A549 (cell line): ENCODE measurements at regions not wholly inside any gene's neighbourhood (a gene's known extent, or its start where the extent isn't known, plus 50 kb on each side); places are given as distances from the start of the nearest gene placed in this dataset.
A peak's percentile ranks its signal among the peaks of the same experiment; 100 is the strongest.

Source experiments
- ATAC-seq, 2 experiments: fragments of 200-7000 bp in 1 of 2; fragments of >200 bp in 1 of 2; cut with Nextera tagmentation in 1 of 2; cut with Tn5 transposase in 1 of 2; 3 replicates each; pipeline versions ENCODE4 v1.8.0 to v1.9.1; 2018 to 2020; ENCODE audit warnings: mild to moderate bottlenecking in 1 of 2, moderate library complexity in 1 of 2
- CTCF ChIA-PET: fragments of 300-600 bp; sonication (Branson Sonifier 250); formaldehyde crosslinking; extraction: SDS; loops from one replicate; lab custom pipeline; 2021; ENCODE audit warnings: antibody characterized with exemption, inconsistent platforms; lab: Yijun Ruan, JAX
- POLR2A ChIA-PET: fragments of 350-600 bp; formaldehyde crosslinking; extraction: SDS; loops from one replicate; lab custom pipeline; 2021; ENCODE audit warnings: antibody characterized with exemption, inconsistent platforms; lab: Yijun Ruan, JAX
- DNase-seq, 2 experiments: peaks; one replicate each; pipeline versions ENCODE4 v3.0.0 to v3.0.0-alpha.2; 2011 to 2016; ENCODE audit warnings: low read depth in 1 of 2, low spot score in 1 of 2
- FAIRE-seq: peaks from 2 replicates; lab custom pipeline; 2011; peaks lifted over from hg19 to GRCh38; lab: Jason Lieb, UNC
- H3K27ac ChIP-seq, 2 experiments: fragments of >200 bp; sonication (Bioruptor Twin); formaldehyde crosslinking; 3 replicates each; pipeline ENCODE4 v1.5.1; 2016 to 2017
- H3K4me1 ChIP-seq: fragments of >200 bp; sonication (Bioruptor Twin); formaldehyde crosslinking; 3 replicates; pipeline ENCODE4 v1.6.1; 2016
- H3K4me2 ChIP-seq: fragments of >200 bp; sonication (Bioruptor Twin); formaldehyde crosslinking; 3 replicates; pipeline ENCODE4 v1.6.1; 2016
- H3K4me3 ChIP-seq: fragments of >200 bp; sonication (Bioruptor Twin); formaldehyde crosslinking; 3 replicates; pipeline ENCODE4 v1.5.1; 2016
- H3K9me3 ChIP-seq: fragments of >200 bp; sonication (Bioruptor Twin); formaldehyde crosslinking; 3 replicates; pipeline ENCODE4 v1.6.1; 2016
- ATOH8 ChIP-seq: fragments of 250-450 bp; sonication (Bioruptor Pico); IDR thresholded peaks from 2 replicates; pipeline ENCODE4 v1.5.0; 2020; ENCODE audit warnings: low read depth, mild to moderate bottlenecking, moderate library complexity
- BHLHE40 ChIP-seq: IDR thresholded peaks from 2 replicates; pipeline ENCODE4 v1.6.1; 2012; ENCODE audit warnings: low read depth, low read length, inconsistent platforms
- CHD2 ChIP-seq: fragments of 150-350 bp; IDR thresholded peaks from 2 replicates; pipeline ENCODE4 v1.6.1; 2014; ENCODE audit warnings: low read length; ENCODE audit not compliant: partially characterized antibody
- CHD4 ChIP-seq: fragments of 200-600 bp; sonication (generic); IDR thresholded peaks from 2 replicates; pipeline ENCODE4 v1.6.1; 2016; ENCODE audit warnings: antibody characterized with exemption, mild to moderate bottlenecking, borderline replicate concordance
- EP300 ChIP-seq, 2 experiments: fragments of >200 bp; sonication (Bioruptor Twin); formaldehyde crosslinking; IDR thresholded peaks; 2 replicates in 1 of 2; 3 replicates in 1 of 2; pipeline ENCODE4 v1.6.1; 2016 to 2017
- FOSB ChIP-seq: fragments of 250-450 bp; sonication (Bioruptor Pico); IDR thresholded peaks from 2 replicates; pipeline ENCODE4 v1.5.0; 2020; ENCODE audit warnings: mild to moderate bottlenecking, moderate library complexity
- FOXS1 ChIP-seq: fragments of 250-450 bp; sonication (Bioruptor Pico); IDR thresholded peaks from 2 replicates; pipeline ENCODE4 v1.5.0; 2020; ENCODE audit warnings: mild to moderate bottlenecking, moderate library complexity
- HOXB13 ChIP-seq: fragments of 250-450 bp; sonication (Bioruptor Pico); IDR thresholded peaks from 2 replicates; pipeline ENCODE4 v1.5.0; 2020; ENCODE audit warnings: low read depth, mild to moderate bottlenecking, moderate library complexity
- KDM1A ChIP-seq: fragments of 200-600 bp; sonication (generic); IDR thresholded peaks from 2 replicates; pipeline ENCODE4 v1.6.1; 2016; ENCODE audit warnings: low read depth, mild to moderate bottlenecking
- MAX ChIP-seq: IDR thresholded peaks from 2 replicates; pipeline ENCODE4 v1.6.1; 2012
- NFE2L2 ChIP-seq: fragments of 150-350 bp; conservative IDR thresholded peaks from 2 replicates; pipeline ENCODE4 v1.6.1; 2014; ENCODE audit warnings: low read length
- NR3C1 ChIP-seq: fragments of >200 bp; sonication (Bioruptor Twin); formaldehyde crosslinking; IDR thresholded peaks from 3 replicates; pipeline ENCODE4 v1.6.1; 2017
- PHF8 ChIP-seq: fragments of 200-600 bp; sonication (generic); IDR thresholded peaks from 2 replicates; pipeline ENCODE4 v1.6.1; 2016; ENCODE audit warnings: low read depth, mild to moderate bottlenecking, antibody characterized with exemption, moderate library complexity, borderline replicate concordance
- POLR2A ChIP-seq: IDR thresholded peaks from 2 replicates; pipeline ENCODE4 v1.6.1; 2012; ENCODE audit warnings: mild to moderate bottlenecking, low read length
- REST ChIP-seq: fragments of 200-600 bp; sonication (generic); IDR thresholded peaks from 2 replicates; pipeline ENCODE4 v1.6.1; 2016; ENCODE audit warnings: antibody characterized with exemption, mild to moderate bottlenecking, moderate library complexity
- TFCP2L1 ChIP-seq: fragments of 250-450 bp; sonication (Bioruptor Pico); IDR thresholded peaks from 2 replicates; pipeline ENCODE4 v1.5.0; 2021; ENCODE audit warnings: mild to moderate bottlenecking
- TP53 ChIP-seq: fragments of 250-450 bp; sonication (Bioruptor Pico); IDR thresholded peaks from 2 replicates; pipeline ENCODE4 v1.5.0; 2021; ENCODE audit warnings: mild to moderate bottlenecking, moderate library complexity
- WGBS: methylation state at CpG from one replicate; pipeline ENCODE4 v1.1.6; 2017; ENCODE audit errors: missing lambda C conversion rate; 5-methylcytosine and 5-hydroxymethylcytosine counted together
- TF ChIP-seq, protein P1 (sequence below): IDR thresholded peaks from 2 replicates; pipeline ENCODE4 v1.6.1; 2012
- TF ChIP-seq, protein P2 (sequence below): fragments of 450-650 bp; IDR thresholded peaks from 2 replicates; pipeline ENCODE4 v1.6.1; 2014; ENCODE audit warnings: antibody characterized with exemption
- TF ChIP-seq, protein P3 (sequence below): fragments of >200 bp; sonication (Bioruptor Twin); formaldehyde crosslinking; IDR thresholded peaks from 3 replicates; pipeline ENCODE4 v1.6.1; 2016
- TF ChIP-seq, protein P4 (sequence below): fragments of 150-350 bp; IDR thresholded peaks from 2 replicates; pipeline ENCODE4 v1.6.1; 2014; ENCODE audit warnings: low read depth, mild to moderate bottlenecking, low read length

DNA sequence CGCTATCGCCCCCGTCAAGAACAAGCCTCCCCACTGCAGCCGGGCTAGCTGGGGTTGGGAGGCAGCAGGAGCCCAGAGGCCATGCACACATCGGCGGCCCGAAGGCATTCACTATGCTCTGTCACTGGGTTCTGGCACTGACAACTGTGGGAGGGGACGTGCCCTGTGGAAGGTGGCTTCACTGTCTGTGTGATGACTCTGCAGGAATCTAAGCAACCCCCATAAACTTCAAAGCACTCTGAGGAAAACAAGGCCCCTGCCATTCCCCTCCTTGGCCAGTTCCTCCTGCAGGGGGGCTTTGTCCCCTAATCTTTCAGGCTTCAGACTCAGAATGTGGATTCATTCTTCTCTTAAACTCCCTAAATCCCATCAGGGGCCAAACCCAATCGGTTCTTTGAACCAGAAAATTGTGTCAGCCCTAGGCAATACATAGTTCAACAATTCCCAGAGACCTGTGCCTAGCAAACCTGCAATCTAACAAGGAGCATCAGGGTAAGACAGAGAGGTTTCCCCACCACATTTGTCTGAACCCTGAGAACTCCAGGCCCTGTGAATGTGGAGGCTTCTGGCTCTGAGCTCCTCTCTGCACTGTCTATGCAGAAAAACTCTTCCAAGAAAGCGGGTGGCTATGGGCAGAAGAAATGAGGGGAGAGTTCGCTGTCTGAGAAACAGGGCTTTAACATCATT lies 1477.2 kb downstream of the TBC1D22A start:
- no peak for TF ChIP-seq EP300 (IDR thresholded peaks at IDR 0.05)
- TF ChIP-seq CHD2 = no peak
- TF ChIP-seq FOSB (CRISPR knock-in tag) = no peak
- TF ChIP-seq, protein P1, sequence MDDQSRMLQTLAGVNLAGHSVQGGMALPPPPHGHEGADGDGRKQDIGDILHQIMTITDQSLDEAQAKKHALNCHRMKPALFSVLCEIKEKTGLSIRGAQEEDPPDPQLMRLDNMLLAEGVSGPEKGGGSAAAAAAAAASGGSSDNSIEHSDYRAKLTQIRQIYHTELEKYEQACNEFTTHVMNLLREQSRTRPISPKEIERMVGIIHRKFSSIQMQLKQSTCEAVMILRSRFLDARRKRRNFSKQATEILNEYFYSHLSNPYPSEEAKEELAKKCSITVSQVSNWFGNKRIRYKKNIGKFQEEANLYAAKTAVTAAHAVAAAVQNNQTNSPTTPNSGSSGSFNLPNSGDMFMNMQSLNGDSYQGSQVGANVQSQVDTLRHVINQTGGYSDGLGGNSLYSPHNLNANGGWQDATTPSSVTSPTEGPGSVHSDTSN = no peak
- TF ChIP-seq HOXB13 = no peak
- TF ChIP-seq REST = no peak
- TF ChIP-seq, protein P2, sequence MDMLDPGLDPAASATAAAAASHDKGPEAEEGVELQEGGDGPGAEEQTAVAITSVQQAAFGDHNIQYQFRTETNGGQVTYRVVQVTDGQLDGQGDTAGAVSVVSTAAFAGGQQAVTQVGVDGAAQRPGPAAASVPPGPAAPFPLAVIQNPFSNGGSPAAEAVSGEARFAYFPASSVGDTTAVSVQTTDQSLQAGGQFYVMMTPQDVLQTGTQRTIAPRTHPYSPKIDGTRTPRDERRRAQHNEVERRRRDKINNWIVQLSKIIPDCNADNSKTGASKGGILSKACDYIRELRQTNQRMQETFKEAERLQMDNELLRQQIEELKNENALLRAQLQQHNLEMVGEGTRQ = no peak
- TF ChIP-seq TP53 (CRISPR knock-in tag) = no peak

DNA sequence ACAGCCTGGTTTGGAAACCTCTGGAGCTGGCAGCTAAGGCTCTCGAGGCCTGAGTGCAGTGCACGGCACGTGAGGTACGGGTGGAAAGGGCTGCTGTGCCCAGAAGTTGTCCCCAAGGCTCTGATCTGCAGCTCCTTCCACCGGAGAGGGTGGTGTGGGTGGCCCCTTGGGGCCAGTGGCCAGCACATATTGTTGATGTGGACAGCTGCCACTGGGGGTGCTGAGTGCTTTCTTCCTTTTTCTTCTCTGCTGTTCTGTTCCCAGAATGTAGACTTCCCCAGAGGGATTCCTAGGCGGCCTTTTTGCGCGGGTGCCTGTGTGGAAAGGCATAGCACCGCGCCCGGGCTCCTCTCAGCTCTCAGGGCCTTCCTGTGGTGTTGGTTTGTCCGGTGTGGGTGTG lies 1476.5 kb downstream of the TBC1D22A start:
- TF ChIP-seq, protein P3, sequence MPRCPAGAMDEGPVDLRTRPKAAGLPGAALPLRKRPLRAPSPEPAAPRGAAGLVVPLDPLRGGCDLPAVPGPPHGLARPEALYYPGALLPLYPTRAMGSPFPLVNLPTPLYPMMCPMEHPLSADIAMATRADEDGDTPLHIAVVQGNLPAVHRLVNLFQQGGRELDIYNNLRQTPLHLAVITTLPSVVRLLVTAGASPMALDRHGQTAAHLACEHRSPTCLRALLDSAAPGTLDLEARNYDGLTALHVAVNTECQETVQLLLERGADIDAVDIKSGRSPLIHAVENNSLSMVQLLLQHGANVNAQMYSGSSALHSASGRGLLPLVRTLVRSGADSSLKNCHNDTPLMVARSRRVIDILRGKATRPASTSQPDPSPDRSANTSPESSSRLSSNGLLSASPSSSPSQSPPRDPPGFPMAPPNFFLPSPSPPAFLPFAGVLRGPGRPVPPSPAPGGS = no peak
- TF ChIP-seq, protein P1 = no peak
- TF ChIP-seq KDM1A (no peak), FOXS1 (CRISPR knock-in tag) (no peak), ATOH8 (CRISPR knock-in tag) (no peak), NR3C1 (no peak), NFE2L2 (no peak), TFCP2L1 (no peak), POLR2A (no peak), PHF8 (no peak), BHLHE40 (no peak), MAX (no peak), CHD4 (no peak)
- TF ChIP-seq, protein P4, sequence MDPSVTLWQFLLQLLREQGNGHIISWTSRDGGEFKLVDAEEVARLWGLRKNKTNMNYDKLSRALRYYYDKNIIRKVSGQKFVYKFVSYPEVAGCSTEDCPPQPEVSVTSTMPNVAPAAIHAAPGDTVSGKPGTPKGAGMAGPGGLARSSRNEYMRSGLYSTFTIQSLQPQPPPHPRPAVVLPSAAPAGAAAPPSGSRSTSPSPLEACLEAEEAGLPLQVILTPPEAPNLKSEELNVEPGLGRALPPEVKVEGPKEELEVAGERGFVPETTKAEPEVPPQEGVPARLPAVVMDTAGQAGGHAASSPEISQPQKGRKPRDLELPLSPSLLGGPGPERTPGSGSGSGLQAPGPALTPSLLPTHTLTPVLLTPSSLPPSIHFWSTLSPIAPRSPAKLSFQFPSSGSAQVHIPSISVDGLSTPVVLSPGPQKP = no peak
- Histone ChIP-seq H3K9me3 (peaks cover 4% of the 10 kb centered on the region; the same call in 2 of the 3 replicates), H3K27ac (peak overlapping the region in 1 of 2 experiments; percentile 35; a peak in 1 of 6 replicates), H3K4me3 (no peak overlapping the region), H3K4me1 (no peaks in the 10 kb centered on the region), H3K4me2 (no peak overlapping the region)
- DNase-seq = no peak
- WGBS = 96% methylated on average over 12 of the region's 12 CpGs
- no peak for FAIRE-seq
- no peak for ATAC-seq
- ChIA-PET POLR2A (no interaction called here), CTCF (no interaction called here)

More for the DNA sequence above, 1477.2 kb downstream of the TBC1D22A start:
- no peaks in the 10 kb centered on the region; the same call in 2 of the 3 replicates for H3K9me3 ChIP-seq
- DNase-seq = no peak
- H3K27ac ChIP-seq = 0 out of 6 replicates have a peak overlapping the region, but pooled peaks of 1 of the 2 experiments have one; percentile 35
- H3K4me3 ChIP-seq = no peak overlapping the region
- H3K4me1 ChIP-seq = no peaks in the 10 kb centered on the region
- ChIA-PET CTCF (no interaction called here), POLR2A (no interaction called here)
- no peak for FAIRE-seq
- no peak for ATAC-seq
- WGBS = 75% methylated on average over 6 of the region's 11 CpGs
- H3K4me2 ChIP-seq = no peak overlapping the region
